Transverse colon (tissue), 4 donors: ENCODE measurements at regions not wholly inside any gene's neighbourhood (a gene's known extent, or its start where the extent isn't known, plus 50 kb on each side); places are given as distances from the start of the nearest gene placed in this dataset.

Experiments
- DNase-seq: peaks from one replicate; pipeline ENCODE4 v3.0.0-alpha.2; 2019
- H3K27ac ChIP-seq, 4 donors: fragments of 200-600 bp; sonication (generic); 2 replicates each; pipeline ENCODE4 v1.5.1; 2016 to 2018; ENCODE audit warnings: inconsistent platforms in 4 of 4
- H3K27me3 ChIP-seq: fragments of 200-600 bp; sonication (generic); 2 replicates; pipeline ENCODE4 v1.5.1; 2017; ENCODE audit warnings: inconsistent platforms
- H3K36me3 ChIP-seq, 4 donors: fragments of 200-600 bp; sonication (generic); 2 replicates each; pipeline ENCODE4 v1.5.1; 2017 to 2019; ENCODE audit warnings: inconsistent platforms in 4 of 4
- H3K4me1 ChIP-seq, 4 donors: fragments of 200-600 bp; sonication (generic); 2 replicates each; pipeline ENCODE4 v1.5.1; 2017 to 2020; ENCODE audit warnings: inconsistent platforms in 4 of 4
- H3K4me3 ChIP-seq, 4 donors: fragments of 200-600 bp; sonication (generic); 1 replicate in 1 of 4; 2 replicates in 3 of 4; pipeline versions ENCODE4 v1.5.1 to v1.6.1; 2017 to 2019; ENCODE audit warnings: inconsistent platforms in 4 of 4
- H3K9me3 ChIP-seq, 2 donors: fragments of 200-600 bp; sonication (generic); 2 replicates each; pipeline ENCODE4 v1.5.1; 2017 to 2019; ENCODE audit warnings: inconsistent platforms in 2 of 2
- CTCF ChIP-seq, 5 experiments: fragments of 200-600 bp in 3 of 5; fragments of 450-650 bp in 2 of 5; sonication (generic) in 3 of 5; IDR thresholded peaks; 1 replicate in 2 of 5; 2 replicates in 3 of 5; pipeline ENCODE4 v1.5.1; 2016 to 2017; ENCODE audit warnings: antibody characterized with exemption in 5 of 5, inconsistent platforms in 3 of 5, mild to moderate bottlenecking in 2 of 5, moderate library complexity in 1 of 5
- EP300 ChIP-seq: sonication (generic); formaldehyde crosslinking; IDR thresholded peaks from one replicate; pipeline ENCODE4 v1.6.1; 2017; ENCODE audit warnings: antibody characterized with exemption, low read depth
- POLR2A ChIP-seq: fragments of 450-650 bp; IDR thresholded peaks from one replicate; pipeline ENCODE4 v1.6.1; 2016; ENCODE audit warnings: antibody characterized with exemption, mild to moderate bottlenecking, moderate library complexity
- POLR2AphosphoS5 ChIP-seq, 3 donors: sonication (generic); formaldehyde crosslinking; IDR thresholded peaks; one replicate each; pipeline ENCODE4 v1.6.1; 2016; ENCODE audit warnings: antibody characterized with exemption in 3 of 3
- WGBS, 2 donors: methylation state at CpG; one replicate each; pipeline ENCODE4 v1.1.5; 2018; ENCODE audit warnings: low coverage in 1 of 2; 5-methylcytosine and 5-hydroxymethylcytosine counted together
- in situ Hi-C, 4 donors: fragments of 200-750 bp; cut with MboI; loops; one replicate each; pipeline versions ENCODE4 v1.15.0 to v1.15.1; 2017; ENCODE audit warnings: low sequenced_read_pairs in 3 of 4, low pct_ligation_motif_present in 1 of 4, low pct_unique_long_range_greater_than_20kb in 1 of 4
- intact Hi-C: fragments of 100-400 bp; cut with DNase I; formaldehyde crosslinking; loops from one replicate; pipeline ENCODE4 v1.15.1; 2023; ENCODE audit warnings: low total_unique reads

- 80% methylated on average over 5 of the region's 5 CpGs; no CpG with 5 or more reads in 1 of the 2 donors for WGBS, 2 donors
- no peaks in the 10 kb centered on the region for H3K9me3 ChIP-seq
- DNase-seq, result no peak
- in situ Hi-C loops (no loop called here), intact Hi-C loops (no loop called here)
- TF ChIP-seq POLR2AphosphoS5 (IDR thresholded peaks at IDR 0.05) (no peak), CTCF (IDR thresholded peaks at IDR 0.05) (no peak), EP300 (no peak), POLR2A (no peak)
- no peaks in the 10 kb centered on the region for H3K36me3 ChIP-seq
- no peak overlapping the region for H3K27ac ChIP-seq
- no peaks in the 10 kb centered on the region for H3K4me1 ChIP-seq
- peaks cover 2% of the 10 kb centered on the region for H3K27me3 ChIP-seq
- no peak overlapping the region for H3K4me3 ChIP-seq
Observed at GRCh38 chr20:48079028-48079427, 293.7 kb upstream of the SULF2 start.

DNA sequence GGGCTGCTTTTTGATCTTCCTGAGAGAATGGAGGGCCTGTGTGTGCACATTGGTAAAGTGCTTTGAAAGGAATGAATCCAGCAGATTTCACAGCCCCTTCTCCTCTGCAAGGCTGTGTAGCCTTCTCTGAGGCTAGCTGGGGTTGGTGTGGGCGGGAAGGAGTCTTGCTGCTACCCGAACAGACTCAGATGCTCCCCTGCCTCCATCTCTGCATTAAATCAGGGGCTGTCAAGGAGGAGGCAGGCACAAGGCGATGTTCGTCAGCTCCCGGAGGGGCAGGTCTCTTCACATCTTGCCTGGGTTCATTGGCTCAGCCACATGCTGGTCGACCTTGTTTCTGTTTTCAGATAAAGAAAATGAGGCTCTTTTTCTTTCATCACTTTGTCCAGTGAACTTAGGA lies 291.5 kb upstream of the SULF2 start:
- Histone ChIP-seq H3K27me3 (peaks cover 2% of the 10 kb centered on the region), H3K4me3 (no peak overlapping the region), H3K9me3 (no peaks in the 10 kb centered on the region), H3K4me1 (no peaks in the 10 kb centered on the region), H3K36me3 (no peaks in the 10 kb centered on the region), H3K27ac (no peak overlapping the region)
- in situ Hi-C loops, result no loop called here
- WGBS, 2 donors, result 65 to 79% methylated on average over 6 of the region's 6 CpGs
- DNase-seq, result no peak
- intact Hi-C loops, result no loop called here
- no peak for TF ChIP-seq EP300
- no peak for TF ChIP-seq CTCF (IDR thresholded peaks at IDR 0.05)
- TF ChIP-seq POLR2A, result no peak
- TF ChIP-seq POLR2AphosphoS5 (IDR thresholded peaks at IDR 0.05), result no peak

DNA sequence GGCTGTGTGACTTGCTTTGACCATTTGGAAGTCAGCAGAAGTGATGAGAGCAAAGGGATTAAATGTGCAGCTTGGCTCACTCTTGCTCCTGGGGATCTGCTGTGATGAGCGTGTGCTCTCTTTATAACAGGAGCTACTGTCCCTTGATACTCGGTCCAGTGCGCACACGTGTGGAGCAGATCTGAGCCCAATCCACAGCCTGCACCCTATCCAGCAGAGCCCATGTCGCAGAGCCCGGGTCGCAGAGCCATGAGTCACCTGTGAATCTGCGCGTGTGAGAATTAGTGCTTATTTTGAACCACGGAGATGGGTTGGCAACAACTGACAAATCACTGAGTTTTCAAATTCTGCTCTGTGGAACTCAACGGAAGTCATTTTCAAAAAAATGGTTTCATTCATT lies 291.0 kb upstream of the SULF2 start:
- in situ Hi-C loops, result no loop called here
- TF ChIP-seq CTCF (IDR thresholded peaks at IDR 0.05) (no peak), POLR2A (no peak), POLR2AphosphoS5 (IDR thresholded peaks at IDR 0.05) (no peak), EP300 (no peak)
- no peak overlapping the region for H3K4me3 ChIP-seq
- H3K4me1 ChIP-seq, result no peaks in the 10 kb centered on the region
- 91 to 93% methylated on average over 3 to 11 of the region's 11 CpGs for WGBS, 2 donors
- H3K9me3 ChIP-seq, result no peaks in the 10 kb centered on the region
- H3K27ac ChIP-seq, result no peak overlapping the region
- peaks cover 2% of the 10 kb centered on the region for H3K27me3 ChIP-seq
- no peak for DNase-seq
- intact Hi-C loops, result no loop called here
- no peaks in the 10 kb centered on the region for H3K36me3 ChIP-seq

GRCh38 chr20:48075591-48076174 lies 290.4 kb upstream of the SULF2 start:
- Histone ChIP-seq H3K27ac (no peak overlapping the region), H3K9me3 (no peaks in the 10 kb centered on the region), H3K27me3 (peaks cover 2% of the 10 kb centered on the region), H3K4me3 (no peak overlapping the region), H3K4me1 (no peaks in the 10 kb centered on the region), H3K36me3 (no peaks in the 10 kb centered on the region)
- in situ Hi-C loops (no loop called here), intact Hi-C loops (no loop called here)
- WGBS, 2 donors, result 62% methylated on average over 7 of the region's 7 CpGs; no CpG with 5 or more reads in 1 of the 2 donors
- TF ChIP-seq POLR2AphosphoS5 (IDR thresholded peaks at IDR 0.05), result no peak
- no peak for TF ChIP-seq CTCF (IDR thresholded peaks at IDR 0.05)
- no peak for TF ChIP-seq POLR2A
- no peak for TF ChIP-seq EP300
- no peak for DNase-seq
